Neural progenitor cell (in vitro differentiated cells): ENCODE measurements at regions not wholly inside any gene's neighbourhood (a gene's known extent, or its start where the extent isn't known, plus 50 kb on each side); places are given as distances from the start of the nearest gene placed in this dataset.

Source experiments
- DNase-seq: peaks from one replicate; pipeline ENCODE4 v3.0.0-alpha.2; 2016; ENCODE audit warnings: low spot score
- H2AFZ ChIP-seq: fragments of 200-600 bp; sonication (generic); replicated peaks from 2 replicates; pipeline ENCODE4 v1.6.1; 2016; ENCODE audit warnings: antibody characterized with exemption
- H3F3A ChIP-seq: fragments of 200-600 bp; sonication (generic); 2 replicates; pipeline ENCODE4 v1.6.1; 2016; ENCODE audit warnings: antibody characterized with exemption, low read depth
- H3K27ac ChIP-seq: fragments of 200-600 bp; sonication (generic); 2 replicates; pipeline ENCODE4 v1.5.1; 2016; ENCODE audit warnings: mild to moderate bottlenecking
- H3K27me3 ChIP-seq: fragments of 200-600 bp; sonication (generic); 2 replicates; pipeline ENCODE4 v1.6.1; 2016; ENCODE audit warnings: mild to moderate bottlenecking, moderate library complexity
- H3K36me3 ChIP-seq: fragments of 200-600 bp; sonication (generic); 2 replicates; pipeline ENCODE4 v1.5.1; 2016
- H3K4me1 ChIP-seq: fragments of 200-600 bp; sonication (generic); 2 replicates; pipeline ENCODE4 v1.6.1; 2016; ENCODE audit warnings: mixed run types
- H3K4me2 ChIP-seq: fragments of 200-600 bp; sonication (generic); 2 replicates; pipeline ENCODE4 v1.6.1; 2016
- H3K4me3 ChIP-seq: fragments of 200-600 bp; sonication (generic); 2 replicates; pipeline ENCODE4 v1.5.1; 2016
- H3K79me2 ChIP-seq: fragments of 200-600 bp; sonication (generic); 2 replicates; pipeline ENCODE4 v1.6.1; 2016; ENCODE audit warnings: low read depth
- H3K9ac ChIP-seq: fragments of 200-600 bp; sonication (generic); 2 replicates; pipeline ENCODE4 v1.6.1; 2016
- H3K9me3 ChIP-seq: fragments of 200-600 bp; sonication (generic); 2 replicates; pipeline ENCODE4 v1.5.1; 2016; ENCODE audit warnings: low read depth
- H4K20me1 ChIP-seq: fragments of 200-600 bp; sonication (generic); 2 replicates; pipeline ENCODE4 v1.6.1; 2016; ENCODE audit warnings: low read depth
- H3K27ac Mint-ChIP-seq: 3 replicates; pipeline ENCODE4 v1.8.0; 2021; ENCODE audit warnings: mixed read lengths
- H3K27me3 Mint-ChIP-seq: 2 replicates; pipeline ENCODE4 v1.8.0; 2022; ENCODE audit warnings: low read depth, mild to moderate bottlenecking, inconsistent platforms, moderate library complexity, mixed read lengths; ENCODE audit not compliant: insufficient read depth
- H3K36me3 Mint-ChIP-seq: 3 replicates; pipeline ENCODE4 v1.8.0; 2021; ENCODE audit warnings: mixed read lengths
- H3K4me1 Mint-ChIP-seq: 3 replicates; pipeline ENCODE4 v1.8.0; 2021; ENCODE audit warnings: mixed read lengths
- H3K4me3 Mint-ChIP-seq: 3 replicates; pipeline ENCODE4 v1.8.0; 2021; ENCODE audit warnings: mild to moderate bottlenecking, moderate library complexity, mixed read lengths
- H3K9me3 Mint-ChIP-seq: 3 replicates; pipeline ENCODE4 v1.8.0; 2020; ENCODE audit warnings: mixed read lengths
- CTCF ChIP-seq: fragments of 200-600 bp; sonication (generic); IDR thresholded peaks from 2 replicates; pipeline ENCODE4 v1.5.1; 2017; ENCODE audit warnings: antibody characterized with exemption, mild to moderate bottlenecking
- EZH2 ChIP-seq: fragments of 200-600 bp; sonication (generic); IDR thresholded peaks from 2 replicates; pipeline ENCODE4 v1.6.1; 2017; ENCODE audit warnings: antibody characterized with exemption, mild to moderate bottlenecking, moderate library complexity
- EZH2phosphoT487 ChIP-seq: fragments of 200-600 bp; sonication (generic); IDR thresholded peaks from 2 replicates; pipeline ENCODE4 v1.6.1; 2017; ENCODE audit warnings: antibody characterized with exemption

- H3K9ac ChIP-seq, result no peak overlapping the region
Measured at GRCh38 chr20:19945732-19946670, 71.2 kb upstream of the NAA20 start.

GRCh38 chr20:19947611-19948264 is 69.4 kb upstream of the NAA20 start:
- Histone ChIP-seq H3K4me1 (no peaks in the 10 kb centered on the region), H4K20me1 (no peaks in the 10 kb centered on the region), H3K4me2 (no peak overlapping the region), H3K4me3 (no peak overlapping the region), H3F3A (no peaks in the 10 kb centered on the region), H3K79me2 (no peaks in the 10 kb centered on the region), H3K9me3 (no peaks in the 10 kb centered on the region), H3K36me3 (no peaks in the 10 kb centered on the region), H2AFZ (no peak overlapping the region), H3K9ac (no peak overlapping the region), H3K27me3 (no peaks in the 10 kb centered on the region), H3K27ac (no peak overlapping the region)
- no peak overlapping the region for H3K27ac Mint-ChIP-seq
- DNase-seq, result no peak
- no peak overlapping the region for H3K4me3 Mint-ChIP-seq
- peaks cover 7% of the 10 kb centered on the region for H3K36me3 Mint-ChIP-seq
- H3K4me1 Mint-ChIP-seq, result peaks cover 8% of the 10 kb centered on the region
- no peaks in the 10 kb centered on the region for H3K27me3 Mint-ChIP-seq
- TF ChIP-seq EZH2, result no peak
- no peak for TF ChIP-seq CTCF
- H3K9me3 Mint-ChIP-seq, result no peaks in the 10 kb centered on the region

More at GRCh38 chr20:19945732-19946670, 71.2 kb upstream of the NAA20 start:
- H3K79me2 ChIP-seq, result no peaks in the 10 kb centered on the region
- H3K27me3 ChIP-seq, result no peaks in the 10 kb centered on the region
- Mint-ChIP-seq H3K36me3 (peaks cover 7% of the 10 kb centered on the region), H3K27me3 (no peaks in the 10 kb centered on the region), H3K27ac (no peak overlapping the region), H3K9me3 (no peaks in the 10 kb centered on the region), H3K4me3 (no peak overlapping the region), H3K4me1 (peaks cover 8% of the 10 kb centered on the region)
- H4K20me1 ChIP-seq, result no peaks in the 10 kb centered on the region
- no peak for DNase-seq
- no peak overlapping the region for H3K4me3 ChIP-seq
- H3K4me1 ChIP-seq, result no peaks in the 10 kb centered on the region
- H3K4me2 ChIP-seq, result no peak overlapping the region
- no peak overlapping the region for H2AFZ ChIP-seq
- no peaks in the 10 kb centered on the region for H3F3A ChIP-seq
- no peaks in the 10 kb centered on the region for H3K9me3 ChIP-seq
- TF ChIP-seq CTCF, result no peak
- no peak for TF ChIP-seq EZH2
- no peak for TF ChIP-seq EZH2phosphoT487
- H3K27ac ChIP-seq, result no peak overlapping the region
- no peaks in the 10 kb centered on the region for H3K36me3 ChIP-seq

- Mint-ChIP-seq H3K4me1 (peaks cover 8% of the 10 kb centered on the region), H3K4me3 (no peak overlapping the region), H3K36me3 (peaks cover 4% of the 10 kb centered on the region), H3K9me3 (no peaks in the 10 kb centered on the region), H3K27me3 (no peaks in the 10 kb centered on the region), H3K27ac (no peak overlapping the region)
- H3K36me3 ChIP-seq, result no peaks in the 10 kb centered on the region
- H3K9me3 ChIP-seq, result no peaks in the 10 kb centered on the region
- no peaks in the 10 kb centered on the region for H4K20me1 ChIP-seq
- H2AFZ ChIP-seq, result no peak overlapping the region
- H3K27ac ChIP-seq, result no peak overlapping the region
- H3F3A ChIP-seq, result no peaks in the 10 kb centered on the region
- H3K27me3 ChIP-seq, result no peaks in the 10 kb centered on the region
- H3K79me2 ChIP-seq, result no peaks in the 10 kb centered on the region
- H3K4me2 ChIP-seq, result no peak overlapping the region
- no peak overlapping the region for H3K9ac ChIP-seq
- no peak overlapping the region for H3K4me3 ChIP-seq
- H3K4me1 ChIP-seq, result no peaks in the 10 kb centered on the region
- TF ChIP-seq EZH2phosphoT487, result no peak
- TF ChIP-seq CTCF, result no peak
- TF ChIP-seq EZH2, result no peak
- no peak for DNase-seq
Measured at GRCh38 chr20:19949195-19949867, 67.8 kb upstream of the NAA20 start.
